ENCODE measurements at regions not wholly inside any gene's neighbourhood (a gene's known extent, or its start where the extent isn't known, plus 50 kb on each side); places are given as distances from the start of the nearest gene placed in this dataset.
"Not testable (repeated sequence)": the region's sequence is repeated elsewhere in the genome, so short reads cannot be mapped to it uniquely, and the experiment has no call there.

DNA sequence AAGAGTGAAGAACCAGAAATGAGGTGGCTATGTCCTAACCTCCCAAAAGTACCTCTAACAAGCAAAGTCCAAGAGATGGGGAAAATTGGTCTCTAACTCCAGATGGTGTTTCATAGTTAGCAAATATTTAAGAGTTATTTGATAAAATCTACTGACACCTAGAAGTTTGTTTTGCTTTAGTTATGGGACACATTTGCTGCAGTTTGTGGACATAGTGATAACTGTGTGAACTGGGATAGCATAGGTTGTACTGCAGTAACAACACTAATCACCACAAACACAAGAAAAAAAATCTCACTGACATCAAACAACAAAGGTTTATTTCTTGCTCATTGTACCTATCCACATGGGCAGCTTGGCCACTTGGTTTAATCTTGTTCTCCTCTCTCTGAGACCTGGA, 965.0 kb upstream of the SPRY2 start:
- DNase-seq (ENCODE audit: low read depth in 2 of 2), result no peak

- no peak for DNase-seq (ENCODE audit: low read depth in 2 of 2)
Measured at GRCh38 chr13:81304121-81304659, 963.3 kb upstream of the SPRY2 start.

DNA sequence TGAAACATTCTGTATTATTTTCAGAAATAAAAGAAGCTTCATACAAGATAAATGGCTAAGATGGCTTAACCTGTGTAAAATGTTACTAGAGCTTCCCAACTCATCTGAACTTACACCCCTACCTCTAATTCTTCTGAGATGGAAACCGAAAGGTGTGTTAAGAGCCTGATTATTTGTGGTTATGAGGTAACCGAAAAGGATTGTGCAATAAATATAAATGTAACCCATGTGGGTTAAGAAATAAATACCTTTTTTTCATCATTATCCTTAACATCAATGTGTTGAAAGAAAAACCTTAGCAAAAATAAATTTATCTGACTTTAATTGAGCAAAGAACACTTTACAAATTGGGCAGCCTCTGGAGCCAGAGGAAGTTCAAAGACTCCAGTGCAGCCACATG, 961.8 kb upstream of the SPRY2 start:
- no peak for DNase-seq (ENCODE audit: low read depth in 2 of 2)

DNA sequence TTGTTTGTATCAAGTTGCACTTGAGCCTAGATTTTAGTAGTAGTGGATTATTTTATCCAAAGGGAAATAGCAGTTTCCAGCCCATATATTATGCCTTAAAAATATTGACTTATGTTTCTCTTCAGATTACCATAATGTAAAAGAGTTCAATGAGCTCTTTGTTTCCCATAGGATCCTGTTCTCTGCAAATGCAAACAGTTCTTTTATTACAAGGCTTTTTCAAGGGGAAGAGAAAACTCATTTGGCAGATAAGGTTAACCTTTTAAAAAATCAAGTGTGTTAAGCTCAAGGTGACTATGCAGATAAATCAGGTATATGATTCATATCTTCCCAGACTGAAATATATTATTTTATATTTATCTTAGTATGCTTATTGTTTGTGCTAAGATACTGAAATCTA, 961.2 kb upstream of the SPRY2 start:
- no peak for DNase-seq (ENCODE audit: low read depth in 2 of 2)

DNA sequence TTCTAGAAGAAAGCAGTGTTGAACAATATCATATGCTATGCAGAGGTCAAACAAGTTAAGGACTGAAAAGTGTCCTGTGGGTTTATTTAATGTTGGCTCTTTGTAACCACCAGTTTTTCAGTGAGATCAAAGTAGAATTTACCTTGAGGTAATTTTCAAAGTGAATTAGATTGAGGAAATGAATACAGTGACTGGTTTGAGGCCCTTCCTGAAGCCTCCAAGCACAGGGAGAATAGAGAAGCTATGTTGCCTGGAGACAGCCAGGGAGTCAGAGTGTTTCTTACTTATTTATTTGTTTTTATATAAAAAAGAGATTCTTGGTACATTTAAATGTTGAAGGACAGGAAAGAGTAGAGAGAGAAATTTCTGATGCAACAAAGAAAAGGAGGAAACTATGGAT, 954.3 kb upstream of the SPRY2 start:
- DNase-seq (ENCODE audit: low read depth in 2 of 2), result no peak

DNA sequence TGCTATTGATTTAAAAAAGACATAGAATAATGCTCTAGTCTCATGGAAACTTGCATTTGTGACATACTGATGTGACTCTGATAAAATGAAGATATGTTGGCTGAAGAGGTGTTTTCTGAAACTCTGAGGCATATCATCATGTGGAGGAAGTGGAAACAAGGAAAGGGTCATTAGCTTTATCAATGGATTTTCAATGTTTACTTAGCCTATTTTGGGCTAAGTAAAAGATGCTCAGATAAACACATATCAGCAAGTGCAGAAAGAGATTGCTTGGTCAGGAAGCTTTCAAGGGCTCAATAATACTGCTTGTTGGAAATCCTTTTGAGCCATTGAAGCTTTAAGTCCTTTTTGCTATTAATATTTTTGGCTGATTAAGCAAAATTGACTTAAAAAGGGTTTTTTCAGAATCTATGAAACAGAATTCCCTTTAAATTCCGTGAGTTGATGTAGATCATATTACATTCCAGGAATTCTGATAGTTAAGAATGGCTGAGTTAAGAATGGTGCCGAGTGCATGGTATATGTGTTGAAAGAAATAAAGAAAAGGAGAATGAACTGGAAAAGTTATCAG, 952.8 kb upstream of the SPRY2 start:
- no peak for DNase-seq (ENCODE audit: low read depth in 2 of 2)

DNA sequence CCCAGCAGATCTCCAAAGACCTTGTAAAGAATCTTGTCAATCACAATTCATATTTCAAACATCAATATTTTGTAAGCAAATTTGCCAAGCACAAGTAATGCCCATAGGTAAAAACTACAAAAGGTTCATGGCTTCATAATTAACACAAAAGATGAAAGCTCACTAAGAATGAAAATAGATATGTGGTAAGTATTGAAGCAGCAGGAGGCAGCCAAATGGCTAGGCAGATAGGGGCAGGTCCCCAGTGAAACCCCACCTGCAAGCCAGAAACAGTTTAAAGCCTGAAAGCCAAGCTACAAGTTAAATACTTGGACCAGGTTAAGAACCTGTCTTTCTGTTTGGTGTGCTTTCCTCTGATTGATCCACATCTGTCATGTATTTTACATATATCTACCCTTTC, 942.6 kb upstream of the SPRY2 start:
- no peak for DNase-seq (ENCODE audit: low read depth in 2 of 2)

DNA sequence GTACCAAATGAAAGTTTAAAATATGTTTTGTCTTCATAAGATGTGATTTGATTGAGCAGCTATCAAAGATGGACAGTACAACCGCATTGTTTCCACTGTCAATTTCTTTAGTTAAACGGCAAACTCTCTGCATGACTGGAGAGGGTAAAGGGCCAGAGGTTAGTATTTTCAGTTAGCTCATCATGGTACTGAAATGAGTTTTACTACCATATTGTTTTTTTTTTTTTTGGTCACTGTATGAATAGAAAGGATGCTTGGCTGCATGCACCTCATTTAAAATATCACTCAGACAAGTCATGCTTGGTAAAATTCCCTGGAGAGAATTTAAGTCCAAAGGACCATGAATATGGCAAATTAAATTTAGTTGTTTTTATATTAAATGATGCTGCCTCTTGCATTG, 942.1 kb upstream of the SPRY2 start:
- no peak for DNase-seq (ENCODE audit: low read depth in 2 of 2)

- DNase-seq (ENCODE audit: low read depth in 2 of 2), result no peak
Measured at GRCh38 chr13:81275666-81276258, 934.8 kb upstream of the SPRY2 start.

GRCh38 chr13:81247711-81248110, 906.8 kb upstream of the SPRY2 start:
- DNase-seq (ENCODE audit: low read depth in 2 of 2), result no peak

GRCh38 chr13:81246556-81246955, 905.6 kb upstream of the SPRY2 start:
- DNase-seq (ENCODE audit: low read depth in 2 of 2), result no peak

GRCh38 chr13:81244011-81244410, 903.1 kb upstream of the SPRY2 start:
- DNase-seq (ENCODE audit: low read depth in 2 of 2), result no peak

GRCh38 chr13:81230386-81230785, 889.5 kb upstream of the SPRY2 start:
- no peak for DNase-seq (ENCODE audit: low read depth in 2 of 2)

DNA sequence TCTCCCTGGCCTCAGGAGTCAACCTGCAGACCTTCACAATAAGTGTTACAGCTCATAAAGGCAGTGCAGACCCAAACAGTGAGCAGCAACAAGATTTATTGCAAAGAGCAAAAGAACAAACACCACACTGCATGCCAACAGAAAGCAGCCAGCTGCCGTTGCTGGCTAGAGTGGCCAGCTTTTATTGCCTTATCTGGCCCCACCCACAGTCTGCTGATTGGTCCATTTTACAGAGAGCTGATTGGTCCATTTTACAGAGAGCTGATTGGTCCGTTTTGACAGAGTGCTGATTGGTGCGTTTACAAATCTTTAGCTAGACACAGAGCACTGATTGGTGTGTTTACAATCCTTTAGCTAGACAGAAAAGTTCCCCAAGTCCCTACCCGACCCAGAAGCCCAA, 885.9 kb upstream of the SPRY2 start:
- DNase-seq (ENCODE audit: low read depth in 2 of 2), result not testable (repeated sequence)

DNA sequence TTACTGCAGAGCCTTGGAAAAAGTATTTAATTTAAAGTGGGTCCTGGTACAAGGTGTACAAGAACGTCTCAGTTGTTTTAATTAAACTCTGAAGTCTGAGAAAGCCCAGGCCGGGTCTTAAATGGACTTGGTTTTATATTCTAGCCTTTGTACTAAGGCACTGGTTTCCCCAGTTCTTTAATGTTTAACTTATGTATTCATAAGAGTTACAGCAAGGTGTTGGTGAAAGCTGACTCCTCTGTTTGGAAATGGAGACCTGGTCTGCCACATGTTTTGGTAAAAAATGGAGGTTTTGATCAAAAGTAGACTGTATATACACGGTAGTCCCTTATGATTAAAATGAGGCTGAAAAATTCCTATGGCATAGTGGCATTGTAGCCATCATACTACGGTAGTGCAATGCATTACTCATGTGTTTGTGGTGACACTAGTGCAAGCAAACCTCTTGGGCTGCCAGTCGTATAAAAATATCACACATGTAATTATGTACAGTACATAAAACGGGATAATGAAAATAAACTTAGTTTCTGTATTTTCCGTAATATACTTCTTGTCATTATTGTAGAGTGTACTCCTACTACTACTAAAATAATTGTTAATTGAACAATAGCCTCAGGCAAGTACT, 883.4 kb upstream of the SPRY2 start:
- DNase-seq (ENCODE audit: low read depth in 2 of 2), result no peak

DNA sequence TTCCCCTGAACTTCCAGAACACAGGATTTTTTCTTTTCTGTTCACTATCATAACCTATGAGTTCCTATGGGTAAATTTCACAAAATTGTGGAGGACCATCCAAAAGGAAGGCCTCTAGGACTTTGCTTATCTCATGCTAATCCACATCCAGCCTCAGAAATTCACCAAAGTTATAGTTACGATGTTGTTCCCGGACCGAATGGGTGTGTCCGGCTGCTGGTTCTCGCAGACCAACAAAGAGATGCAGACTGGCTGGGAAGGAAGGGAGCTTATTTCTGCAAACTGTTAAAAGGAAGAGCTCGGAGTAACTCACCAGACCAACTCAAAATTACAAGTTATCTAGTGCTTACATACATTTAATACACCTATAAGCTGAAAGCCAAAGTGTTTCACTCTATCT, 882.9 kb upstream of the SPRY2 start:
- DNase-seq (ENCODE audit: low read depth in 2 of 2), result no peak

- DNase-seq (ENCODE audit: low read depth in 2 of 2), result no peak
Measured at GRCh38 chr13:81211713-81212112, 870.8 kb upstream of the SPRY2 start.

DNA sequence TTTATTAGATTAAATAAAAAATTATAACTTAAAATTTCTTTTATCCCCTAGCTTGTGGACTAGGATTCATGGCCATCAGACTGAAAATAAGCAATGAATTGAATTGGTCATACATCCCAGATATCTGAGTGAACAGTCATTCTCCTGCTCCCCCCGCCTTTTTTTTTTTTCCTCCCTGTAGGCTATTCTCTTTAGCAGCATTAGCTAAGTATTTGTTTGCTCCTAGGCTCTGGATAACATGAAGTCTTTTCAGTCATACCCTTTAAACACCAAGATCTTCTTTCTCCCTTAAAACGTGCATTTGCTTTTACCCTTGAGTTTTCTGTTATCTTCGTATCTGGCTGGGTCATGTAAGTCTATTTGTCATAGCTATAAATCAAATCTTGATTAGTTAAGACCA, 866.7 kb upstream of the SPRY2 start:
- DNase-seq (ENCODE audit: low read depth in 2 of 2), result no peak

DNA sequence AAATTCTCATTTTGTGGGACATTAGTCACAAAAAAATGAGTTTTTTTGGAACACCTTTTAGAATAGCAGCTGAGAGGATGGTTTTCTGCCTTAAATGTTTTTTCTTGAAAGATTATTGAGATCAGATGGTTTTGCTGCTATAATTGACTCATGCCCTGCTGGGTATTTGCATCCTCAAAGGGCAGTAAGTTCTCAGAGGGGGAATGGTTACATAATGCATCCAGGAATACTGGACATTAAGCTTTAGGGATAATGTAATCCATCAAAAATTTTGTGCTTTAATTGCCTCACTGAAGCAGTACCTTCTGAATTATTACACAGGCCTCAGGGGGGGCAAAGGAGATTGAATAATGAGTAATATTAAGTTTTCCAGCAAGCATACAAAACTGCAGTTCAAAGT, 866.3 kb upstream of the SPRY2 start:
- no peak for DNase-seq (ENCODE audit: low read depth in 2 of 2)

DNA sequence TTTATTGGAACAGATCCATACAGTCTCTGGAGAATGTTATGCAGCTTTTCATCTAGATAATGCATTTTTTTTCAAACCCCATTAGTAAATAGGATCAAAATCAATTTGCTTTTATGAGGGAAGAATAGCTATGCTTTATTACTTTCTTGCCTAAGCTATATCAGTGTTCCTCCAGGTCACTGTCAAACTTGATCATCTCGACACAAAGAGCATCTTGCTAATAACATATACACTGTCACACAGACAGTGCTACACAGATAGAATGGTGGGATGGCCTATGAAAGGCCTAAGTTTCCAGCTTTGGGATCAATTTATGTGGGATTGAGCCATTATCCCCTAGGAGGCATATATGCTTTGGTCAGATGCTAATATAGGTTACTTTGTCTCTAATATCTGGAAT, 862.9 kb upstream of the SPRY2 start:
- no peak for DNase-seq (ENCODE audit: low read depth in 2 of 2)

DNA sequence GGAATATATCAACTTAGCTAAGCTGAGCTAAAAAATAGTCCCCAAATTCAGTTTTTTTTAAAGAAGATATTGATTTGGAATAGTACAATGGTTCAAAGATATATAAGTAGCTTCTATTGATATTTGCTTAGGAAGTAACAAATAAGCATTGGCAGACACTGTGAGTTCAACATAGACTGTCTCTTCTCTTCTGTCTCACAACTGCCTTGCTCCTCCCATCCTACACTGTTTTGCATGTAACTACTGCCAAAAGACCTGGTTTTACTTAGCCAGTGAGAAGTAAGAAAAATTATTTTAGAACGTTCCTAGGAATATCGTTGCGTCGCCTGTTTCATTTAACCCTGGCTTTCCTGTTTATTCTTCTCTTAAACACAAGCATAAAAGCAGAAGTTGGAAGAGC, 859.0 kb upstream of the SPRY2 start:
- no peak for DNase-seq (ENCODE audit: low read depth in 2 of 2)

DNA sequence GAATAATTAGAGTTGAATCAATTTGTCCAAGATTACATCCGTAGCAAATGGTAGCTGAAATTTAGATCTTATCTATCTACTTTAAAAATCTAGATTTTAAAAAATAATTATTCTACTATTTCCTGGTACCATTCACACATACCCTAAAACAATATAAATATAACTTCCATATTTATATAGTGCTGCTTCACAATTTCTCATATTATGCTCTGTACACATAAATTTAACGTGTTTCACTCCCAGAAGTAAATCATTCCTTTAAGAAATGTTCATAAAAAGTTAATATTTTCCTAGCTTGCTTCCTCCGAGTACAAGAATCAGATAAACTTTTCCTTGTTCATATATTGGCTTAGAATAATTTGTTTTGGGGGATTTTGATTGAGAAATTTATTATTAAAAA, 857.0 kb upstream of the SPRY2 start:
- no peak for DNase-seq (ENCODE audit: low read depth in 2 of 2)

- DNase-seq (ENCODE audit: low read depth in 2 of 2), result no peak
Measured at GRCh38 chr13:81197483-81197882, 856.6 kb upstream of the SPRY2 start.
